Caco-2 (cell line): ENCODE measurements at regions not wholly inside any gene's neighbourhood (a gene's known extent, or its start where the extent isn't known, plus 50 kb on each side); places are given as distances from the start of the nearest gene placed in this dataset.
A peak's percentile ranks its signal among the peaks of the same experiment; 100 is the strongest.

ENCODE experiments used
- BruUV-seq: library from RNA; stranded (reverse); fragments of 400-500 nt; replicated peaks from 2 replicates; lab custom pipeline; 2021; lab: Mats Ljungman, UMichigan
- CTCF ChIA-PET: fragments of 300-600 bp; sonication (Branson Sonifier 250); formaldehyde crosslinking; loops from one replicate; lab custom pipeline; 2022; ENCODE audit warnings: antibody characterized with exemption; lab: Charles Lee
- POLR2A ChIA-PET: fragments of 300-600 bp; sonication (Branson Sonifier 250); formaldehyde crosslinking; loops from one replicate; lab custom pipeline; 2022; ENCODE audit warnings: antibody characterized with exemption; lab: Charles Lee
- DNase-seq, 2 experiments: peaks; one replicate each; pipeline versions ENCODE4 v3.0.0 to v3.0.0-alpha.2; 2020 to 2022
- H3K27me3 ChIP-seq: replicated peaks from 2 replicates; pipeline ENCODE4 v1.6.0; 2011; ENCODE audit warnings: low read length; ENCODE audit not compliant: control insufficient read depth, insufficient read depth
- H3K36me3 ChIP-seq: 2 replicates; pipeline ENCODE4 v1.5.1; 2011; ENCODE audit warnings: low read length; ENCODE audit not compliant: control insufficient read depth, insufficient read depth
- H3K4me1 ChIP-seq: fragments of 250-450 bp; sonication (Bioruptor Pico); 2 replicates; pipeline ENCODE4 v1.5.1; 2020; ENCODE audit warnings: mild to moderate bottlenecking
- H3K4me3 ChIP-seq: 2 replicates; pipeline ENCODE4 v1.5.1; 2011; ENCODE audit warnings: low read depth, mild to moderate bottlenecking, control low read depth, low read length
- H3K9me3 ChIP-seq: fragments of 250-450 bp; sonication (Bioruptor Pico); 2 replicates; pipeline ENCODE4 v1.5.1; 2020; ENCODE audit warnings: mild to moderate bottlenecking, moderate library complexity
- H3K27ac Mint-ChIP-seq: one replicate; pipeline ENCODE4 v1.8.0; 2022; ENCODE audit warnings: mixed read lengths; ENCODE audit not compliant: unreplicated experiment
- H3K27me3 Mint-ChIP-seq: one replicate; pipeline ENCODE4 v1.8.0; 2022; ENCODE audit warnings: mixed read lengths; ENCODE audit not compliant: insufficient read depth, unreplicated experiment
- H3K36me3 Mint-ChIP-seq: one replicate; pipeline ENCODE4 v1.8.0; 2022; ENCODE audit warnings: mild to moderate bottlenecking, mixed read lengths; ENCODE audit not compliant: insufficient read depth, unreplicated experiment
- H3K4me1 Mint-ChIP-seq: one replicate; pipeline ENCODE4 v1.8.0; 2022; ENCODE audit warnings: low read depth, mixed read lengths; ENCODE audit not compliant: unreplicated experiment
- H3K4me3 Mint-ChIP-seq: one replicate; pipeline ENCODE4 v1.8.0; 2022; ENCODE audit warnings: mild to moderate bottlenecking, moderate library complexity, mixed read lengths; ENCODE audit not compliant: unreplicated experiment
- H3K9me3 Mint-ChIP-seq: one replicate; pipeline ENCODE4 v1.8.0; 2022; ENCODE audit warnings: mixed read lengths; ENCODE audit not compliant: unreplicated experiment
- intact Hi-C: fragments of 100-400 bp; cut with micrococcal nuclease; formaldehyde crosslinking; loops from one replicate; pipeline ENCODE4 v1.10.0; 2022; ENCODE audit not compliant: unreplicated experiment
- TF ChIP-seq, protein P1 (sequence below), 2 experiments: fragments of 200-600 bp in 1 of 2; IDR thresholded peaks; 1 replicate in 1 of 2; 2 replicates in 1 of 2; pipeline versions ENCODE4 v1.5.1 to v1.8.0; 2011 to 2022; ENCODE audit warnings: antibody characterized with exemption in 1 of 2, control low read depth in 1 of 2, inconsistent platforms in 1 of 2, low read depth in 1 of 2, low read length in 1 of 2, mild to moderate bottlenecking in 1 of 2, moderate library complexity in 1 of 2; ENCODE audit not compliant: insufficient read depth in 1 of 2, severe bottlenecking in 1 of 2, unreplicated experiment in 1 of 2

DNA sequence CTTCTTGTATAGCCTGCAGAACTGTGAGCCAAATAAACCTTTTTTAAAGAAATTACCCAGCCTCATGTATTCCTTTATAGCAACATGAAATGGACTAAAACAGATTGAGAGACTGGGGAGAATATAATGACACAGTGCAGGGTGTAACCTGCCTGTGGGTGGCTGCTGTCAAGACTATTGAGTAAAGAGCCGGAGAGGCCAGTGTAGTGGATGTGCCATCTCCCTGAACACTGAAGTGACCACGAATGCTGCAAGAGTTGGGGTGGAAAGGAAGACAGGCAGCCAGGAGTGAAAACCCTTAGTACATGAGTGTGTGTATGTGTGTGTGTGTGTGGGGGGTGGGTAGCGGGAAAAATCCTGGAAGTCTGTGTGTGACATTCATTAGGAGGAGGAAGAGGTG, 55.2 kb upstream of the FLT1 start:
- CTCF ChIA-PET: no interaction called here
- H3K36me3 Mint-ChIP-seq: peaks cover 12% of the 10 kb centered on the region
- H3K4me1 Mint-ChIP-seq: peaks cover 56% of the 10 kb centered on the region
- H3K4me3 ChIP-seq: no peak overlapping the region
- intact Hi-C loops: no loop called here
- no peaks in the 10 kb centered on the region for H3K9me3 ChIP-seq
- no peaks in the 10 kb centered on the region for H3K27me3 Mint-ChIP-seq
- POLR2A ChIA-PET: no interaction called here
- H3K36me3 ChIP-seq: no peaks in the 10 kb centered on the region
- BruUV-seq: no TSS peak
- peaks cover 14% of the 10 kb centered on the region for H3K4me1 ChIP-seq
- no peak for DNase-seq
- TF ChIP-seq, protein P1, sequence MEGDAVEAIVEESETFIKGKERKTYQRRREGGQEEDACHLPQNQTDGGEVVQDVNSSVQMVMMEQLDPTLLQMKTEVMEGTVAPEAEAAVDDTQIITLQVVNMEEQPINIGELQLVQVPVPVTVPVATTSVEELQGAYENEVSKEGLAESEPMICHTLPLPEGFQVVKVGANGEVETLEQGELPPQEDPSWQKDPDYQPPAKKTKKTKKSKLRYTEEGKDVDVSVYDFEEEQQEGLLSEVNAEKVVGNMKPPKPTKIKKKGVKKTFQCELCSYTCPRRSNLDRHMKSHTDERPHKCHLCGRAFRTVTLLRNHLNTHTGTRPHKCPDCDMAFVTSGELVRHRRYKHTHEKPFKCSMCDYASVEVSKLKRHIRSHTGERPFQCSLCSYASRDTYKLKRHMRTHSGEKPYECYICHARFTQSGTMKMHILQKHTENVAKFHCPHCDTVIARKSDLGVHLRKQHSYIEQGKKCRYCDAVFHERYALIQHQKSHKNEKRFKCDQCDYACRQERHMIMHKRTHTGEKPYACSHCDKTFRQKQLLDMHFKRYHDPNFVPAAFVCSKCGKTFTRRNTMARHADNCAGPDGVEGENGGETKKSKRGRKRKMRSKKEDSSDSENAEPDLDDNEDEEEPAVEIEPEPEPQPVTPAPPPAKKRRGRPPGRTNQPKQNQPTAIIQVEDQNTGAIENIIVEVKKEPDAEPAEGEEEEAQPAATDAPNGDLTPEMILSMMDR (IDR thresholded peaks at IDR 0.05; ENCODE audit: insufficient read depth in 1 of 2, low read depth in 1 of 2, low read length in 1 of 2, severe bottlenecking in 1 of 2, unreplicated experiment in 1 of 2): no peak
- H3K4me3 Mint-ChIP-seq: no peak overlapping the region
- peaks cover 10% of the 10 kb centered on the region for H3K9me3 Mint-ChIP-seq
- no peaks in the 10 kb centered on the region for H3K27me3 ChIP-seq
- no peak overlapping the region for H3K27ac Mint-ChIP-seq

- Histone ChIP-seq H3K9me3 (peaks cover 11% of the 10 kb centered on the region), H3K27me3 (no peaks in the 10 kb centered on the region), H3K4me3 (no peak overlapping the region), H3K36me3 (no peaks in the 10 kb centered on the region), H3K4me1 (peaks cover 24% of the 10 kb centered on the region)
- intact Hi-C loops: loop anchor here (1.0 to 10.0 kb wide), 2 partner anchors 87 to 1594 kb away; no protein-coding TSS in a partner anchor
- Mint-ChIP-seq H3K4me1 (peaks cover 62% of the 10 kb centered on the region), H3K27me3 (no peaks in the 10 kb centered on the region), H3K9me3 (peaks cover 22% of the 10 kb centered on the region), H3K27ac (no peak overlapping the region), H3K36me3 (peaks cover 22% of the 10 kb centered on the region), H3K4me3 (no peak overlapping the region)
- TF ChIP-seq, protein P1 (IDR thresholded peaks at IDR 0.05; ENCODE audit: insufficient read depth in 1 of 2, low read depth in 1 of 2, low read length in 1 of 2, severe bottlenecking in 1 of 2, unreplicated experiment in 1 of 2): no peak
- BruUV-seq: no TSS peak
- POLR2A ChIA-PET: interaction anchor here (0.6 kb wide), 1 partner anchor 20 kb away, joined by 4 read pairs; no protein-coding TSS in a partner anchor
- DNase-seq: no peak
- CTCF ChIA-PET: interaction anchor here (1.0 kb wide), 2 partner anchors 20 to 130 kb away, joined by 3 read pairs; no protein-coding TSS in a partner anchor
Measured at GRCh38 chr13:28548872-28549271, 53.9 kb upstream of the FLT1 start.

DNA sequence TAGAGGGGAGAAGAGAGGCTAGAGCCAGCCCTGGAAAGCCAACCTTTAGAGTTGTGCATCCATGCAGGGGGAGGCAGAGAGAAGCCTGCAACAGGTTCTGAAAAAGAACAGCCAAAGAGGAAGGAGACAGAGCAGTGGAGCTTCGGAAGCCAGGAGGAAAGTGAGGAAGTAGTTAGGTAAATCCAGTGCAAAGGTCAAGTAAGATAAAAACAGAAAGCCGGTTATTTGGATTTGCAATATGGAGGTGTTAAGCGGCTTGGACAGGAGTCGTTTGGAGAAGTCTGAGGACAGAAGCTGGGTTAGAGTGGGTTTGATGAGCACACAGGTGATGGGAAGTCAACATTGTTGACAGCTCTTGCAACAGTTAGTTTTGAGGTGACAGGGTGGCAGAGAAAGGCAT, 53.5 kb upstream of the FLT1 start:
- POLR2A ChIA-PET: interaction anchor here (0.6 kb wide), 1 partner anchor 21 kb away, joined by 4 read pairs; no protein-coding TSS in a partner anchor
- no TSS peak for BruUV-seq
- intact Hi-C loops: loop anchor here (1.0 to 10.0 kb wide), 2 partner anchors 88 to 1594 kb away; no protein-coding TSS in a partner anchor

More for the DNA sequence above, 53.5 kb upstream of the FLT1 start:
- peak overlapping the region; percentile 3 for H3K4me3 Mint-ChIP-seq
- Histone ChIP-seq H3K9me3 (peaks cover 15% of the 10 kb centered on the region), H3K36me3 (no peaks in the 10 kb centered on the region), H3K4me1 (peaks cover 24% of the 10 kb centered on the region), H3K4me3 (no peak overlapping the region), H3K27me3 (no peaks in the 10 kb centered on the region)
- peaks cover 63% of the 10 kb centered on the region for H3K4me1 Mint-ChIP-seq
- peaks cover 25% of the 10 kb centered on the region for H3K9me3 Mint-ChIP-seq
- H3K27me3 Mint-ChIP-seq: no peaks in the 10 kb centered on the region
- H3K36me3 Mint-ChIP-seq: peaks cover 22% of the 10 kb centered on the region
- TF ChIP-seq, protein P1 (IDR thresholded peaks at IDR 0.05; ENCODE audit: insufficient read depth in 1 of 2, low read depth in 1 of 2, low read length in 1 of 2, severe bottlenecking in 1 of 2, unreplicated experiment in 1 of 2): no peak
- H3K27ac Mint-ChIP-seq: peak overlapping the region; percentile 2
- DNase-seq: peak in 1 of 2 experiments; percentile 14
- CTCF ChIA-PET: interaction anchor here (0.6 to 1.0 kb wide), 3 partner anchors 19 to 1619 kb away, joined by 3 to 4 read pairs (median 3); no protein-coding TSS in a partner anchor
